NCI-H510A (cell line): ENCODE measurements at regions not wholly inside any gene's neighbourhood (a gene's known extent, or its start where the extent isn't known, plus 50 kb on each side); places are given as distances from the start of the nearest gene placed in this dataset.

Source experiments
- DNase-seq: peaks from one replicate; lab custom pipeline; 2025; lab: John Stamatoyannopoulos, UW

- DNase-seq, result no peak
Observed at GRCh38 chrX:39893417-39894338, 204.1 kb downstream of the BCOR start.

- no peak for DNase-seq
Observed at GRCh38 chrX:39894683-39895082, 203.1 kb downstream of the BCOR start.

- DNase-seq, result no peak
Observed at GRCh38 chrX:39895218-39896110, 202.3 kb downstream of the BCOR start.

- no peak for DNase-seq
Observed at GRCh38 chrX:39896951-39897740, 200.6 kb downstream of the BCOR start.

- no peak for DNase-seq
Observed at GRCh38 chrX:39897741-39898097, 200.0 kb downstream of the BCOR start.

GRCh38 chrX:39898147-39898546 is 199.6 kb downstream of the BCOR start:
- DNase-seq, result no peak

- DNase-seq, result no peak
Observed at GRCh38 chrX:39899059-39899458, 198.7 kb downstream of the BCOR start.

GRCh38 chrX:39899856-39900776 is 197.6 kb downstream of the BCOR start:
- DNase-seq, result no peak

- no peak for DNase-seq
Observed at GRCh38 chrX:39900777-39901170, 197.0 kb downstream of the BCOR start.

GRCh38 chrX:39903343-39903742 is 194.4 kb downstream of the BCOR start:
- DNase-seq, result no peak

GRCh38 chrX:39903937-39904336 is 193.8 kb downstream of the BCOR start:
- no peak for DNase-seq

GRCh38 chrX:39904816-39905537 is 192.8 kb downstream of the BCOR start:
- no peak for DNase-seq

GRCh38 chrX:39905538-39905891 is 192.2 kb downstream of the BCOR start:
- DNase-seq, result no peak

- DNase-seq, result no peak
Observed at GRCh38 chrX:39905946-39906345, 191.8 kb downstream of the BCOR start.

- no peak for DNase-seq
Observed at GRCh38 chrX:39907964-39908661, 189.6 kb downstream of the BCOR start.

- DNase-seq, result no peak
Observed at GRCh38 chrX:39909996-39910395, 187.8 kb downstream of the BCOR start.

- no peak for DNase-seq
Observed at GRCh38 chrX:39910651-39911050, 187.1 kb downstream of the BCOR start.

- no peak for DNase-seq
Observed at GRCh38 chrX:39911278-39911897, 186.4 kb downstream of the BCOR start.

- no peak for DNase-seq
Observed at GRCh38 chrX:39912126-39912525, 185.6 kb downstream of the BCOR start.
